Endothelial cell (in vitro differentiated cells): ENCODE measurements at regions not wholly inside any gene's neighbourhood (a gene's known extent, or its start where the extent isn't known, plus 50 kb on each side); places are given as distances from the start of the nearest gene placed in this dataset.

Source experiments
- DNase-seq: peaks from one replicate; pipeline ENCODE4 v3.0.0; 2021; ENCODE audit warnings: low spot score
- H3K27ac Mint-ChIP-seq: one replicate; pipeline ENCODE4 v1.8.0; 2021; ENCODE audit warnings: mixed read lengths, inconsistent platforms; ENCODE audit not compliant: unreplicated experiment
- H3K27me3 Mint-ChIP-seq: one replicate; pipeline ENCODE4 v1.8.0; 2021; ENCODE audit warnings: mild to moderate bottlenecking, moderate library complexity, mixed read lengths, inconsistent platforms; ENCODE audit not compliant: unreplicated experiment
- H3K36me3 Mint-ChIP-seq: one replicate; pipeline ENCODE4 v1.8.0; 2021; ENCODE audit warnings: mild to moderate bottlenecking, low read depth, mixed read lengths, inconsistent platforms; ENCODE audit not compliant: unreplicated experiment
- H3K4me1 Mint-ChIP-seq: one replicate; pipeline ENCODE4 v1.8.0; 2021; ENCODE audit warnings: mild to moderate bottlenecking, mixed read lengths, inconsistent platforms; ENCODE audit not compliant: unreplicated experiment
- H3K4me3 Mint-ChIP-seq: one replicate; pipeline ENCODE4 v1.8.0; 2021; ENCODE audit warnings: mild to moderate bottlenecking, mixed read lengths, inconsistent platforms; ENCODE audit not compliant: unreplicated experiment
- H3K9me3 Mint-ChIP-seq: one replicate; pipeline ENCODE4 v1.8.0; 2021; ENCODE audit warnings: mixed read lengths, inconsistent platforms; ENCODE audit not compliant: unreplicated experiment
- TF ChIP-seq, protein P1 (sequence below): fragments of 200-600 bp; sonication (generic); IDR thresholded peaks from one replicate; pipeline ENCODE4 v1.5.0; 2021; ENCODE audit warnings: antibody characterized with exemption; ENCODE audit not compliant: unreplicated experiment

DNA sequence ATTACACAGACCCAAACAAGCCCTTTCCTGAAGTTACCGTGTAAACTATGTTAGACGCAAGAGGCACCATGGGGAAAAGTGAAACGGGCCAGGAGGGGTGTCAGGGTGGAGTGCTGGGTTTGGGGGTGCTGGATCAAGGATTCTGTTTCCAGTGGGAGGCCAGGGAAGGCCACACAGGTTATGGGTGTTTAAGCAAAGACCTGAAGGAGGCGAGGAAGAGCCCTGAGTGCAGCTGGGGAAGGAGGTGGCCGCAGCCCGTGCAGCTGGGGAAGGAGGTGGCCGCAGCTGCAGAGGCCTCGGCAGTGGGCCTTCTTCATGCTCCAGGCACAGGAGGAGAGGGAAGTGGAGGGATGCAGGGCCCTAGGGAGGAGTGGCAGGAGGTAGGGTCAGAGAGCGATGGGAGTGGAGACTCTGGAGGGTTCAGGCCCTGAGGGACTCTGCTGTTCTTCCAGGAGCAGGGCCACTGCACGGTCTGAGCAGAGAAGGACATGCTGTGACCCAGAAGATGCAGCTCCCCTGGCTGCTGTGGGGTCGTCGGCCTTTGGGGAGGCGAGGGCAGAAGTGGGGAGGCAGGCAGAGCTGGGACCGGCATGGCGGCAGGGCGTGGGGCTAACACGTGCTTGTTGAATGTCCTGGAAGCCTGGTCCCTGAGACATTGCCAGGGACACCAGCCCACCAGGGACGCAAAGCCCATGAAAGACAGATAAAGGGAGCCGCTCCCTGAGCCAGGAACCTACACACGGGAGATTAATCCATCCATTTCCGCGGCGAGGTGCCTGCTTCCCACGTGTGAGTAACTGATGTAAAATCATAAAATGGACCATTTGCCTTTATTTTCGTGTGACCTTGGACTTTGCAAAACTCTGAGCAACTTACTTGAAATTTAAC is 1049.1 kb downstream of the BRD1 start:
- H3K27me3 Mint-ChIP-seq: peaks cover 6% of the 10 kb centered on the region
- H3K4me3 Mint-ChIP-seq: no peak overlapping the region
- no peak for DNase-seq
- TF ChIP-seq, protein P1, sequence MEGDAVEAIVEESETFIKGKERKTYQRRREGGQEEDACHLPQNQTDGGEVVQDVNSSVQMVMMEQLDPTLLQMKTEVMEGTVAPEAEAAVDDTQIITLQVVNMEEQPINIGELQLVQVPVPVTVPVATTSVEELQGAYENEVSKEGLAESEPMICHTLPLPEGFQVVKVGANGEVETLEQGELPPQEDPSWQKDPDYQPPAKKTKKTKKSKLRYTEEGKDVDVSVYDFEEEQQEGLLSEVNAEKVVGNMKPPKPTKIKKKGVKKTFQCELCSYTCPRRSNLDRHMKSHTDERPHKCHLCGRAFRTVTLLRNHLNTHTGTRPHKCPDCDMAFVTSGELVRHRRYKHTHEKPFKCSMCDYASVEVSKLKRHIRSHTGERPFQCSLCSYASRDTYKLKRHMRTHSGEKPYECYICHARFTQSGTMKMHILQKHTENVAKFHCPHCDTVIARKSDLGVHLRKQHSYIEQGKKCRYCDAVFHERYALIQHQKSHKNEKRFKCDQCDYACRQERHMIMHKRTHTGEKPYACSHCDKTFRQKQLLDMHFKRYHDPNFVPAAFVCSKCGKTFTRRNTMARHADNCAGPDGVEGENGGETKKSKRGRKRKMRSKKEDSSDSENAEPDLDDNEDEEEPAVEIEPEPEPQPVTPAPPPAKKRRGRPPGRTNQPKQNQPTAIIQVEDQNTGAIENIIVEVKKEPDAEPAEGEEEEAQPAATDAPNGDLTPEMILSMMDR: no peak
- no peaks in the 10 kb centered on the region for H3K4me1 Mint-ChIP-seq
- no peak overlapping the region for H3K27ac Mint-ChIP-seq
- no peaks in the 10 kb centered on the region for H3K36me3 Mint-ChIP-seq
- no peaks in the 10 kb centered on the region for H3K9me3 Mint-ChIP-seq

GRCh38 chr22:48772286-48772907 is 1055.3 kb downstream of the BRD1 start:
- Mint-ChIP-seq H3K4me3 (no peak overlapping the region), H3K9me3 (no peaks in the 10 kb centered on the region), H3K27ac (no peak overlapping the region), H3K27me3 (no peaks in the 10 kb centered on the region), H3K4me1 (no peaks in the 10 kb centered on the region), H3K36me3 (no peaks in the 10 kb centered on the region)
- TF ChIP-seq, protein P1: no peak
- DNase-seq: no peak

GRCh38 chr22:48765595-48765994 is 1062.1 kb downstream of the BRD1 start:
- H3K4me1 Mint-ChIP-seq: peaks cover 8% of the 10 kb centered on the region
- no peak for DNase-seq
- no peak overlapping the region for H3K27ac Mint-ChIP-seq
- no peaks in the 10 kb centered on the region for H3K9me3 Mint-ChIP-seq
- H3K4me3 Mint-ChIP-seq: no peak overlapping the region
- H3K27me3 Mint-ChIP-seq: no peaks in the 10 kb centered on the region
- TF ChIP-seq, protein P1: no peak
- no peaks in the 10 kb centered on the region for H3K36me3 Mint-ChIP-seq

GRCh38 chr22:48761546-48761945 is 1066.1 kb downstream of the BRD1 start:
- Mint-ChIP-seq H3K27me3 (peaks cover 1% of the 10 kb centered on the region), H3K27ac (no peak overlapping the region), H3K4me1 (peaks cover 8% of the 10 kb centered on the region), H3K36me3 (no peaks in the 10 kb centered on the region), H3K9me3 (no peaks in the 10 kb centered on the region), H3K4me3 (no peak overlapping the region)
- TF ChIP-seq, protein P1: no peak
- DNase-seq: peak; percentile 0
